Neutrophil (primary cell): ENCODE measurements at regions not wholly inside any gene's neighbourhood (a gene's known extent, or its start where the extent isn't known, plus 50 kb on each side); places are given as distances from the start of the nearest gene placed in this dataset.
"Not testable (repeated sequence)": the region's sequence is repeated elsewhere in the genome, so short reads cannot be mapped to it uniquely, and the experiment has no call there.

Source experiments
- H3K27ac ChIP-seq: fragments of 200-600 bp; sonication (generic); 2 replicates; pipeline ENCODE4 v1.5.1; 2016; ENCODE audit warnings: mild to moderate bottlenecking, moderate library complexity
- H3K27me3 ChIP-seq: fragments of 200-600 bp; sonication (generic); 2 replicates; pipeline ENCODE4 v1.6.0; 2016; ENCODE audit warnings: mild to moderate bottlenecking
- H3K36me3 ChIP-seq: fragments of 200-600 bp; sonication (generic); 2 replicates; pipeline ENCODE4 v1.5.1; 2017
- H3K4me1 ChIP-seq, 2 experiments: fragments of 200-600 bp in 1 of 2; sonication (generic) in 1 of 2; 1 replicate in 1 of 2; 2 replicates in 1 of 2; pipeline versions ENCODE4 v1.5.1 to v1.6.1; 2013 to 2016; ENCODE audit warnings: low read depth in 1 of 2, low read length in 1 of 2, mild to moderate bottlenecking in 1 of 2, moderate library complexity in 1 of 2; ENCODE audit not compliant: control insufficient read depth in 1 of 2, insufficient read depth in 1 of 2
- H3K4me3 ChIP-seq, 2 experiments: fragments of 200-600 bp in 1 of 2; sonication (generic) in 1 of 2; 1 replicate in 1 of 2; 2 replicates in 1 of 2; pipeline ENCODE4 v1.5.1; 2013 to 2016; ENCODE audit warnings: low read depth in 1 of 2, low read length in 1 of 2, mild to moderate bottlenecking in 1 of 2, moderate library complexity in 1 of 2
- H3K9me3 ChIP-seq: fragments of 200-600 bp; sonication (generic); 2 replicates; pipeline ENCODE4 v1.5.1; 2016

DNA sequence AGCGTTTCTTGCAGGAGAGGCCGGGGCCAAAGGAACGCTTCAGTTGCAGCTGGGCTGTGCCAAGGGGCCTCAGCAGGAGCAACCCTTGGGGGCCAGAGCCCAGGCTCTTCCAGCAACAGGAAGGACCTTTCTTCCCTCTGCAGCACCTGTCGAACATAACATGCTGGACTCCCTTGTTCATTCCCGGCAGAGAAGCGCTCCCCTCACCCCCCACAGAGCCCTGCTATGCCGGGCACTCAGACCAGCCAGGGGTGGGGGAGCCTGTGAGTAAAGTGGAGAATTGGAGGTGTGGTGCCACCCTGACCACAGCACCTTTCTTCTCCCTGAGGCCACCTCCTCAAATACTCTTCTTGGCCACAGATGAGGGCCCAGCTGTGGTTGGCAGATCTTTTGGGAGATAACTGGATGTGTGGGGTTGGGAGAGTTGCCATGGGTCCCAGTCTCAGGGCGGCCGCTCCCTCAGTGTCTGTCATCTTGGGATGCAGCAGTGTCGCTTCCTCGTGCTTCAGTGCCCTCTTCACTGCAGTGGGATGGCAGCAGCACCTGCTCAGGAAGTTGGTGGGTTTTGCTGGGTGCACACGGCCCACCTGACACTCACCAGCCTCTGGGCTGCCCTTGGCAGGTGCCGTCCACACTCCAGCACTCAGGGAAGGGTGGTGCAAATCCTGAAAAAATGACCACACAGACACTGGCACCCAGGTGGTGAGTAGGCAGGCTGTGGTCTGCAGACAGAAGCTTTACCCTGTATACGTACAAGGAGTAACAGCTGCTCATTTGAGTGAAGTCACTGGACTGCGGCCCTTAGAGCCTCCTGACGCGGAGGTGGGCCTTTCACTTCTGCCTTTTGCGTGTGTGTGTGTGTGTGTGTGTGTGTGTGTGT is 67.5 kb downstream of the NPIPB11 start:
- not testable (repeated sequence) for H3K36me3 ChIP-seq, H3K4me1 ChIP-seq, H3K4me3 ChIP-seq, H3K27me3 ChIP-seq, H3K9me3 ChIP-seq, H3K27ac ChIP-seq

GRCh38 chr16:29337385-29337901 is 69.1 kb downstream of the NPIPB11 start:
- not testable (repeated sequence) for H3K27ac ChIP-seq, H3K4me3 ChIP-seq, H3K9me3 ChIP-seq, H3K4me1 ChIP-seq, H3K27me3 ChIP-seq, H3K36me3 ChIP-seq

DNA sequence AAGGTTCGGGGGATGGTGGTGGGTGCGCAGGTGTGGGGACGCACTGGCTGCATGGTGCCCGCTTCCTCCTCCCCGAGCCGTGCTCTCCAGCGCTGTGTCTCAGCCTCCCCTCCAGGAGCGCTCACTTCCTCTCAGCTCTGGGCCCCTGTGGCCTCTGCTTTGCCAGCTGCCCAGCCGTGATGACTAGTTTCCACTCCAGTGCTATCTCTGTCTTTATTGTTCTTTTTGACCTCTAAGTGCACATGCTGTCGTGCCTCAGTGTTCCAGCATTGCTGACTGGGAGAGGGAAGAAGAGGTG is 71.0 kb downstream of the NPIPB11 start:
- not testable (repeated sequence) for H3K4me3 ChIP-seq, H3K27ac ChIP-seq, H3K36me3 ChIP-seq, H3K27me3 ChIP-seq, H3K4me1 ChIP-seq, H3K9me3 ChIP-seq

DNA sequence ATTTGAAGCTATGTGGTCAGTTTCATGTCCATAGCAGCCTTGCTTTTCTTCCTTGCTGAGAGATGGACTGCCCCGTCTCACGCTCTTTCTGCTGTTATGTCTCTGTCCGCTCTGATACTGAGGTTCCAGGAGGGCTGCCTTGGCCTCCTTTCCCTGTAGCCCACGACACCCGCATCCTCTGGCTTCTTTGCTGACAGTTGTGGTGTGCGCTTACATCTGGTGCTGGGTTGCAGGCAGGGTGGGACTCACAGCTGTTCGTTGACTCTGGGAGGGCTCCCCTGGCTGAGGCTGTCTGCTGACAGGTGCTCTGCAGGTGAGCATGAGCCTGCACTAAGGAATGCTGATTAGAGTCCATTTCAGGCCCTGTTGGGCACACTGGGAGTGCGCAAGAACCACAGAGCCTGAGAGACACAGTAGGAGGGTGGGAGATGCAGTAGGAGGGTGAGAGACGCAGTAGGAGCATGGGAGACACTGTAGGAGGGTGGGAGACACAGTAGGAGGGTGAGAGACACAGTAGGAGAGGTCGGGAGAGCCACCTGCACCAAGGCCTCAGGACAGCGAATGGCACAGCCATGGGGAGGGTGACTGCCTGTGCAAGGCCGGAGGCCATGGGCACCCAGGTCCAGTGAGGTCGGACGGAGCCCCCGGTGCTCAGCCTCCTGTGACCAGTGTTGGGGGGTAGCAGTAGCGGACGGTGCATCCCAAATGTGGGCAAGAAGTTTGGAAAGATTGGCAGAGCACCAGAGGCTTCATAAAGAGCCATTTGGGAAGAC is 71.5 kb downstream of the NPIPB11 start:
- not testable (repeated sequence) for H3K27ac ChIP-seq, H3K4me1 ChIP-seq

GRCh38 chr16:29333492-29334097 is 72.9 kb downstream of the NPIPB11 start:
- not testable (repeated sequence) for H3K27ac ChIP-seq, H3K27me3 ChIP-seq
- H3K36me3 ChIP-seq = peaks cover 22% of the 10 kb centered on the region

More for the DNA sequence above, 71.5 kb downstream of the NPIPB11 start:
- not testable (repeated sequence) for H3K9me3 ChIP-seq, H3K27me3 ChIP-seq, H3K4me3 ChIP-seq, H3K36me3 ChIP-seq

DNA sequence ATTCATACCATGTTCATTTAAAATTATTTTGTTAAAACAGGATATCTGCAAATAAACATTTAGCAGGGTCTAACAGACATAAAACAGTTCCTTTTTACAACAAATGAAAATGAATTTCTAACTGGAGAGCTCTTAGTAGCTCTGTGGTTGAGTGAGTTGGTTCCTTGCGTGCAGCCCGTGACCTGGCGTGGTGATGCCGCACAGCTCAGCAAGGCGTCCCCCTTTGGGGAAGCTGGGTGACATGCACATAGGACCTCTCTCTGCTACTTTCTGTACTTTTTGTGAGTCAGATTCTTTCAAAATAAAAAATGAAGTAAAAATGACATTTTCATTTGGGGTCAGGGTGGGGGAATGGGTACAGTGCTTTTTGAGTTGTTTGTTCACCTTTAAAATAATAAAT is 75.9 kb downstream of the NPIPB11 start:
- not testable (repeated sequence) for H3K27me3 ChIP-seq, H3K9me3 ChIP-seq, H3K4me3 ChIP-seq, H3K4me1 ChIP-seq, H3K27ac ChIP-seq
- H3K36me3 ChIP-seq = peaks cover 32% of the 10 kb centered on the region

More at GRCh38 chr16:29333492-29334097, 72.9 kb downstream of the NPIPB11 start:
- not testable (repeated sequence) for H3K9me3 ChIP-seq, H3K4me3 ChIP-seq, H3K4me1 ChIP-seq

DNA sequence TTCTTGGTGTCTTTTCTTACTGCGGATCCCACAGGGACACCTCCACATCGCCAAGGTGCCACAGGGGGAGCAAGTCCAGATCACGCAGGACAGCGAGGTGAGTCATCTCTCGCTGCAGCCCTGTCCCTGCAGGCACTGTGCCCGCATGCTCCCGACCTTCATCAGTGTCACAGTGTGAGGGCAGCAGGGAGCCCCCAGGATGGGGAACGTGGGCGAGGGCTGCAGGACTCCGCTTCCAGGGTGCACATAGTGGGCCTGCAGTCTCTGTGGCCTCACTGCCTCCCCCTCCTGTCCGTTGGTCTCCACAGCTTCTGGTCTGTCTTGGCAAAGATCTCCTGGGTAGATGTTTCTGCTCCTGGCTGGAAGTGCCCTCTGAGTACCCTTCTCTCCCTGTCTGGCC is 78.0 kb downstream of the NPIPB11 start:
- peaks cover 30% of the 10 kb centered on the region for H3K36me3 ChIP-seq
- not testable (repeated sequence) for H3K4me1 ChIP-seq, H3K4me3 ChIP-seq, H3K9me3 ChIP-seq, H3K27me3 ChIP-seq, H3K27ac ChIP-seq

DNA sequence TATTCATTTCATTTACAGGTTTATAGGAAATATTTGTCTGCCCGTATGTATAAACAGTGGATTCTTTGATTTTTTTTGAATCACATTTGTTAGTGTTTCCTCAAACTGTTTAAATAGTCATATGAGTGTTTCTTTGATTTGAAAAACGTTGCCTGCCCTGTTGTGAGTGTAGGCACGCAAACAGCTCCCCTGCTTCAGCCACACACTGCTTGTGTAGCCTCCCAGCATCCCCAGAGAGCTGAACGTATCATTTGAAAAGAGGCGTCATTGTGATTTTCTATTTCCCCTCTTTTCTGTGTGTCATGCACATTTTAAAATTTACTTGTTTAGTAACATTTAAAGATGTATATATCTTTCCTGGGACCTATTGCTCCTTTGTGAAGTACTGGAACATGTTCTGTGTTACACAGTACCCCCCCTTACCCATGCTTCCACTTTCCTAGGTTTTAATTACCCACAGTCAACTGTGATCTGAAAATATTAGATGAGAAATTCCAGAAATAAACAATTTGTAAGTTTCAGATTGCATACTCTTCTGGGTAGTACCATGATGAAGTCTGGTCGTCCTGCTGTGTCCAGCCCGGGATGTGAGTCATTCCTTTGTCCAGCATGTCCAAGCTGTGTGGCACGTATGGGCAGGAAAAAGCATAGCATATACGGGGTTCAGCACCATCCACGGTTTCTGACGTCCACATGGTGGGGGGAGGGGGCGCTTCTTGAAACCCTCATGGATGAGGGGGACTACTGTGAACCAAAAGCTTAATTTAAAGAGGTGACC is 78.7 kb downstream of the NPIPB11 start:
- not testable (repeated sequence) for H3K27me3 ChIP-seq, H3K4me1 ChIP-seq, H3K27ac ChIP-seq, H3K4me3 ChIP-seq, H3K9me3 ChIP-seq
- peaks cover 29% of the 10 kb centered on the region for H3K36me3 ChIP-seq

DNA sequence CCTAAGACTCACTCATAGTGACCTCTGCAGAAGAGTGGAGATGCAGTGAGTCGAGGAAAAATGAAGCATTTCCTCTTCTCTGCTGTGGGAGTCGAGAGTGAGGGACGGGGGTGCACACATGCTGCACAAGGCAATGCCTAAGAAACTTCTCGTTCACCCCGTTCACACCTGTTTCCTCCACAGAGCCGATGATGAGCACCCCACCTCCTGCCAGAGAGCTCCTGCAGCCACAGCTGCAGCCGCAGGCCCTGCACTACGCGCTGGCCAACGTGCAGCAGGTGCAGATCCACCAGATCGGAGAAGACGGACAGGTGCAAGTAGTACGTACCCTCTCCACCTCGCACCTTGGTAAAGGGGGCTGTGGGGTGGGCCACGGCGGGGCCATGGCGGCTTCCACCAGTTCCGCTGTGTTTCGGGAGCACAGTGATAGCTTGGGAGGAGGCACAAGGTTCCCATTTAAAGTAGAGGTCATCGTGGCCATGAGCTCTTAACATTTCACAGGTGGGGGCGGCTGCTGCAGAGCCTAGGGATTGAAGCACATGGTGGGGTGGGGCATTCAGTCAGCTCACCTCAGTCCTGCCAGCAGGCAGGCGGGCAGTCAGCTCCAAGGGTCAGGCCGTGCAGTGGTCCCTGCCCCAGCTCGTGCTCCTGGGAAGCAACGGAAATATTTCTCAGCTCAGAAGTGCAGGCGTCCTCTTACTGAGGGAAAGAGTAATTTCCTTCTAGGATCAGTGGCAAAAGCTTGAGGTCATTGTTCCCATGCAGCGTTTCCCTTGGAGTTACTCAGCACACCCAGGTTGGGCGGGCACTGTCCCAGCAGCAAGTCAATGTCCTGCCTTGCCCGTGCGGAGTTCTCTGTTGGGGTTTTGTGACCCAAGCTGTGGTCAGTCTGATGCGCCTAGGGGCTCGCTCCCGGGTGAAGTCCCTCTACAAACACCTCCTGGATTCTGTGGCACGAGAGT is 80.1 kb downstream of the NPIPB11 start:
- not testable (repeated sequence) for H3K9me3 ChIP-seq, H3K4me1 ChIP-seq, H3K4me3 ChIP-seq, H3K27me3 ChIP-seq, H3K27ac ChIP-seq
- H3K36me3 ChIP-seq = peaks cover 29% of the 10 kb centered on the region

DNA sequence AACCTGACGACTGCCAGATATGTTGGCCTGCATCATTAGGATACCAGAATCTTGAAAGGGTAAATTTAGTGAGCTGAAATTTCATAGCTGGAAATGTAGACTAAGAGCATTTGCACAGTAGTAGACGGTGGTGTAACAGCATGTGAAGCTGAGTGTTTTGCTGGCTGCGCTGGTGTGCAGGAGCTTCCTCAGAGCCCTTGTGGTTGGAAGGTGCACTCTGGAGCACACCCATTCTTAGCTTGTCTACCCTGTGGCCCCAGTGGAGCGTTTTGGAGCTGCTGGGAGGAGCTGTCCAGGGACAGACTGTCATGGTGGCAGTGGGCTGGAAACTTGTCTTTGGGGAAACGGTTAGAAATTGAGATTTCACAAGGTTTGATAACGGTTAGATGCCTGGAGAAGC is 82.8 kb downstream of the NPIPB11 start:
- not testable (repeated sequence) for H3K9me3 ChIP-seq, H3K27me3 ChIP-seq, H3K4me1 ChIP-seq, H3K4me3 ChIP-seq, H3K27ac ChIP-seq
- H3K36me3 ChIP-seq = peaks cover 23% of the 10 kb centered on the region
